Kidney tubule cell (primary cell): ENCODE measurements at regions not wholly inside any gene's neighbourhood (a gene's known extent, or its start where the extent isn't known, plus 50 kb on each side); places are given as distances from the start of the nearest gene placed in this dataset.
"Not testable (repeated sequence)": the region's sequence is repeated elsewhere in the genome, so short reads cannot be mapped to it uniquely, and the experiment has no call there.

Source experiments
- DNase-seq: peaks from one replicate; pipeline ENCODE4 v3.0.0-alpha.2; 2018; ENCODE audit warnings: low spot score

GRCh38 chr7:25716421-25716820 lies 435.6 kb upstream of the NFE2L3 start:
- DNase-seq = peak; percentile 68

GRCh38 chr7:25718596-25718995 lies 433.4 kb upstream of the NFE2L3 start:
- DNase-seq = no peak

GRCh38 chr7:25719190-25719896 lies 432.7 kb upstream of the NFE2L3 start:
- no peak for DNase-seq

- DNase-seq = peak; percentile 12
Observed at GRCh38 chr7:25720427-25720826, 431.6 kb upstream of the NFE2L3 start.

- no peak for DNase-seq
Observed at GRCh38 chr7:25722856-25723255, 429.1 kb upstream of the NFE2L3 start.

- no peak for DNase-seq
Observed at GRCh38 chr7:25725451-25725850, 426.5 kb upstream of the NFE2L3 start.

GRCh38 chr7:25726170-25726780 lies 425.7 kb upstream of the NFE2L3 start:
- no peak for DNase-seq

GRCh38 chr7:25726781-25727311 lies 425.2 kb upstream of the NFE2L3 start:
- no peak for DNase-seq

- no peak for DNase-seq
Observed at GRCh38 chr7:25727446-25727845, 424.6 kb upstream of the NFE2L3 start.

- no peak for DNase-seq
Observed at GRCh38 chr7:25727876-25728275, 424.1 kb upstream of the NFE2L3 start.

- no peak for DNase-seq
Observed at GRCh38 chr7:25731068-25731845, 420.7 kb upstream of the NFE2L3 start.

GRCh38 chr7:25731846-25732245 lies 420.2 kb upstream of the NFE2L3 start:
- no peak for DNase-seq

GRCh38 chr7:25732766-25733217 lies 419.2 kb upstream of the NFE2L3 start:
- no peak for DNase-seq

GRCh38 chr7:25735674-25736242 lies 416.2 kb upstream of the NFE2L3 start:
- peak; percentile 13 for DNase-seq

GRCh38 chr7:25738528-25738927 lies 413.5 kb upstream of the NFE2L3 start:
- DNase-seq = no peak

- no peak for DNase-seq
Observed at GRCh38 chr7:25739143-25739542, 412.9 kb upstream of the NFE2L3 start.

- DNase-seq = no peak
Observed at GRCh38 chr7:25742316-25742715, 409.7 kb upstream of the NFE2L3 start.

- not testable (repeated sequence) for DNase-seq
Observed at GRCh38 chr7:25743670-25744451, 408.1 kb upstream of the NFE2L3 start.

- no peak for DNase-seq
Observed at GRCh38 chr7:25750744-25751508, 401.1 kb upstream of the NFE2L3 start.

GRCh38 chr7:25752154-25752553 lies 399.8 kb upstream of the NFE2L3 start:
- DNase-seq = no peak
